GM21723 (cell line): ENCODE measurements at regions not wholly inside any gene's neighbourhood (a gene's known extent, or its start where the extent isn't known, plus 50 kb on each side); places are given as distances from the start of the nearest gene placed in this dataset.

Source experiments
- ATAC-seq: cut with Tn5 transposase; IDR thresholded peaks from one replicate; pipeline ENCODE4 v1.9.1; 2021; ENCODE audit warnings: mild to moderate bottlenecking, moderate library complexity; ENCODE audit not compliant: unreplicated experiment

DNA sequence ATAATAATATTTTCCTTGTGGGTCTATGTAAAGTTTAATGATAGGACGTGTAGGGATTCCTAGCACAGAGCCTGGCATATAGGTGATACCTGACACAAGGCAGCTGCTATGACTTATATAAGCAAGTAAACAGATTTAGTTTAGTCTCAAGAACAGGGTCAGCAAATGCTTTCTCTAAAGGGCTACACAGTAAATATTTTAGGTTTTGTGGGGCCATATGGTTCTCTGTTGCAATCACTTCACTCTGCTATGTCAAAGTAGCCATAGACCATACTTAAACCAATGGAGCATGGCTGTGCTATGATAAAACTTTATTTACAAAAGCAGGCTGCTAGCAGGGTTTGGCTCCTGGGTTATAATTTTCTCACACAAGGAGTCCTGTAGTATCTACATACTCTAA, 204.8 kb upstream of the KLF4 start:
- no peak for ATAC-seq

DNA sequence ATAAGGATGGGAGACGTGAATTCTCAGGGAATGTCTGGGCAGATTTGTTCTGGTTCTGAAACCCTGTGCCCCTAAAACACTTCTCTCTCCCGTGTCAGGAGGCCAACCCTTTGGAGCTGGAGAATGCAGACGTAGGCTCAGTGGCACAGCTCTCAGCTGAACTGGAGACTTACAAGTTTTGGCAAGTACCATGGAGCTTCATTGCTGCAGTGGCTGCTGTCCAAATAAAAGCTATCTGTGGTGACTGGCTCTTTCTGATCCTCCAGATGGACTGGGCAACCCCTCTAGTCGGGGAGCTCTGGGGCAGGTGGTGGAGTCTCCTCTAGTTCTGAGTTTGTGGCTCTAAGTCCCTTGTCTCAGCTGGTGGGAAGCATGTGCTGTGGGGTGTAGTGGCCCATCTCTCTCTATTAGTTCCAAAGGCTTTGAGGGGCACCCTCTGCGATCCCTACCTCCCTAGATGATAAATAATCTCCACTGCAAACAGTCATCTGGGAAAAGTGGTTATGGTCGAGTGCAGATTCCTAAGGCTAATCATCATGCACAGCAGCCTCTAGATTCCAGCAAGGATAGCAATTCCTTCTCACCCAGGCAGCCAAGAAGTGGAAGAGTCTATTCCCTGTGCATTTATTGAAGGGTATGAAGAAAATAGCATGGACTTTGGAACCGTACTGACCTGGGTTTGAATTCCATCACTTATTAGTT, 204.2 kb upstream of the KLF4 start:
- ATAC-seq = no peak

DNA sequence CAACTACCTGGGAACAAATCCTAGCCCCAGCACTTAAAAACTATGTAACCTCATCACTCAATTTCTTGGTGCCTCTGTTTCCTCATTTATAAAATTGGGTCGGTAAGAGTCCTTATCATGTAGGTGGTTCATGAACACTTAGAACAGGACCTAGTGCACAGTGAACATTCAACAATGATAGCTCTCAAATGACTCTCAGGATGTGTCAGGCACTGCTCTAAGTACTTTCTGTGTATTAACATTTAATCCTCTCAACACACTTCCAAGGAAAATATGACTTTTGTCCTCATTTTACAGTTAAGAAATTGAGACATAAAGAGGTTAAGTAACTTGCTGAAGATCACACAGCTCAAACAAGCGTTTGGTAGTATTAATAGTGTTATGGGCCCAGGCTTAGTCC, 202.1 kb upstream of the KLF4 start:
- ATAC-seq = no peak

DNA sequence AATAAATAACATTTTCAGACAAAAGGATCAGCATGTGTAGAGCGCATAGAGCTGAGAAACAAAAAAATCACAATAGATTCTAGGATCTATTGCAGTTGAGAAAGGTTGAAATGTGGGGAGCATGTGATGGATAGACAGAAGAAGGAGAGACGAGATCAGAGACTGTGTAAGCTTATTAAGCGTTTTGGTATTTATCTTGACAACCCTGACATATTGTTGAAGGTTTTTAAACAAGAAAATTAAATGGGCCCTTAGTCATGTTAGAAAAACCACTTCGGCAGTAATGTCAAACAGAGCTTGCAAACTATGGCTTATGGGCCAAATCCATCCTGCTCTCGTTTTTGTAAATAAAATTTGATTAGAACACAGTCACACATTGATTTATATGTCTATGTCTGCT, 200.5 kb upstream of the KLF4 start:
- ATAC-seq = no peak

DNA sequence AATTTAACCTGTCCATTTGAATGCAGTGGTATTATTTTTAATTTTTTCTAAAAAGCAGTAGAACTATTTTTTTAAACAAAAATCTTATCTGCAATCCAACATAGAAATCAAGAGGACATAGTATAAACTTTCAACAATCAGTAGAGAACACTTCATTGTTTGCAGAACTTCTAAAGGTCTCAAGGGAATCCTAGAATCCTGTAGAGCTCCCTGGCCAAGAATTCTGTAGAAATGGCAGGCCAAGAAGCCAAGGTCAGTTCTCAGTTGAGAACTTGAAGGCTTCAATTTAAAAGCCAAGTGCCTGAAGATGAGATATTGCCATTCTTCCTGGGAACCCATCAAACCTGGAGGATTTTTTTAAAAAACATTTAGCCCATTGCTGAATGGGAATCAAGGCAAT, 199.2 kb upstream of the KLF4 start:
- no peak for ATAC-seq

DNA sequence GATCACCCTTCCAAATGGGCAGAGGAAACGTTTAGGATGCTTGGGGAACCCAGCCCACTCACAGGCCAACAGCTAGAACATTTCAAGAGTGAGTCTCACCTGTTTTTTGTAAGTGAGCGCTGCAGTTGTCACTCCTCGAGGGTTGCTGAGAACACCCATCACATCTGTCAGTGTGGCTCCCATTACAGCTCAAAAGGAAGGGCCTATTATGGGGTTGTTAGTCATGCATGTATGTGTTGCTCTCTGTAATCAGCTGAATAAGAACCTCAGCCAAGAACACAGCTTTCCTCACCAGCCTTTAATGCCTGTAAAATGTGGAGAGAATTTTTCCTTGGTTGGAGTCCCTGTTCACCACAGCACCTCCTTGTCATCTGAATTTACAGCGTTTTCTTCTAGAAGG, 196.3 kb upstream of the KLF4 start:
- no peak for ATAC-seq

DNA sequence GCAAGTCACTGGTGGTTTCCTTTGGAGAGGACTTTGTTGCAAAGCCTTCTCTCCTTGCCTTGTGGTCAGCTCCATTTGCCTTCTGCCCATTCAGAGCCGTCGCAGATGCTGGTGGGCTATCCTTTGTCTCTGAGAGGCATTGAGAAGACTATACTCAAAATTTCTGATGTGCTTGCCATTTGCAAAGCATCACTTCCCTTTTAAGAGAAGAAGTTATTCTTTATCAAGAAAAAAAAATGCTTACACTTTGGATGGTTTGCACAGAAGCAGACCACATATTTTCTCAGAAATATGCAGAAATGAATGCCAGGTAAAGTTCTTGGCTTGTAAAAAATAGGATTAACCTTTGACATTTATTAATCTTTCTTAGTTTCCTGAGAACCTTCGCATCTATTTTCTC, 195.8 kb upstream of the KLF4 start:
- no peak for ATAC-seq

DNA sequence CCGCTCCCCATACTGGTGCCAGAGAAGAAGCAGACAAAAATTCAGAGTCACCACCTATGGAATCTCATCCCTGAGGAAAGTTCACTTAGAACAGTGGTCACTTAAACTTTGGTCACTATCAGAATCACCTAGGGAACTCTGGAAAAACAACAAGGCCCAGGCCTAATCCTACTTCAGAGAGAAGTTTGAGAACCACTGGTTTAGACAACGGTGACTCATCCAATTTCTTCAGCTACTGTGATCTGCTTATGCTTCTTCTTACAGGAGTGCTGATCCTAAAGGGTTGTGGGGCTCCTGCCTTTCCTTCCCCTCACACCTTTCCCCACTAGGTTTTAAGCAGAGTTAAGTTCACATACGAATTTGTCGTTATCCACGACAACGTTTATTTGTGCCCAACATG, 194.7 kb upstream of the KLF4 start:
- no peak for ATAC-seq

DNA sequence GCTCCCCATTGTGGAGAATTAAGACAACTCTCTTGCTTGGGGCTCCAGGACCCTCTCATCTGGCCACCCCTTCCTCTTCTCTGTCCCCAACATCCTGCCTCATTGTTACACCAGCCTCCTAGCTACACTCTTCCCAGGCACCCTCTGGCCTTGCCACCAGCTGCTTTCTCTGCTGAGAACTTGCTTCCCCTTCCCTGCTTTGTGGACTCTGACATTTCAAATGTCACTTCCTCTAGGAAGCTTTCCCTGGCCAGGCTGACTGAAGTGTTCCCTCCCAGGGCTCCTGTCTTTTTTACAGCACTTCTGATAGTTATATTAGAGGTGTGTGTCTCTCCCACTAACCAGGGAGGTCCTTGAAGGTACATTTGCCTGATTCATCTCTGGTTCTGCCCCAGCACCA, 194.0 kb upstream of the KLF4 start:
- no peak for ATAC-seq

DNA sequence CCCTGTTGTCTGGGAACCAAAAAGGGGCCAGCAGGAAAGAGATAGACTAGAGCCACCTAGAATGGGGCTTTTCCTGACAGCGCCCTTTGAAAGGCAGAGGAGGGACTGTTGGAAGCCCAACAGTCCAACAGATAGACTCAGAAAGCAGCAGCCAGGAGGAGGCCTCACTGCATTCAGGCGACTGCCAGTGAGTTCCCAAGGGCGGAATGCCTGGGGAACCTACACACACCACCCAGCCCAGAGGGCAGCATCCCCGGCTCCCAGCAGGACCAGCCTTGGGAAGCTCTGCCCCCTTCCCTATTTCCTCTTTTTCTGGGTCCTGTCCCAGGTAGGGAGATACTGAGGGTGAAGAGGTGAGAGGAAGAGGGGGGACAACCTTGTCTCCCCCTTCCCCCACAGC, 192.4 kb upstream of the KLF4 start:
- ATAC-seq = no peak

DNA sequence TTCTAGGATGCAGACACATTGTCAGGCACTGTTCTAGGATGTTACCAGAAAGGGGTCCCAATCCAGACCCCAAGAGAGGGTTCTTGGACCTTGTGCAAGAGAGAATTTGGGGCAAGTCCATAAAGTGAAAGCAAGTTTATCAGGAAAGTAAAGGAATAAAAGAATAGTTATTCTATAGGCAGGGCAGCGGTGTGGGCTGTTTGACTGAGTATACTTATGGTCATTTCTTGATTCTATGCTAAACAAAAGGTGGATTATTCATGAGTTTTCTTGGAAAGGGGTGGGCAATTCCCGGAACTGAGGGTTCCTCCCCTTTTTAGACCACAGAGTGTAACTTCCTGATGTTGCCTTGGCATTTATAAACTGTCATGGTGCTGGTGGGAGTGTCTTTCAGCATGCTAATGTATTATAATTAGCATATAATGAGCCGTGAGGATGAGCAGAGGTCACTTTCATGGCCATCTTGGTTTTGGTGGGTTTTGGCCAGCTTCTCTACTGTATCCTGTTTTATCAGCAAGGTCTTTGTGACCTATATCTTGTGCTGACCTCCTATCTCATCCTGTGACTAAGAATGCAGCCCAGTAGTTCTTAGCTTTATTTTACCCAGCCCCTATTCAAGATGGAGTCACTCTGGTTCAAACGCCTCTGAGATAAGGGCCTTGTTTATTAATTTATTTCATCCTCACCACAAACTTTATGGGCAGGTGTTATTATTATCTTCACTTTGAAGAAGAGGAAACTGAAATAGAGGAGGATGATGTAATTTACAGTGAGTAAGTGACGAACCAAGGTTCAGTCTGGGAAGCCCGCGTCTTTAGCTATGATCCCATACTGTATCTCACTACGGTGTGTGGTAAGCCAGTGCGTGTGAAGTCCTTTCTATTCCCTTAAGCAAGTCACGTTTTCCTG, 186.0 kb upstream of the KLF4 start:
- ATAC-seq = no peak

DNA sequence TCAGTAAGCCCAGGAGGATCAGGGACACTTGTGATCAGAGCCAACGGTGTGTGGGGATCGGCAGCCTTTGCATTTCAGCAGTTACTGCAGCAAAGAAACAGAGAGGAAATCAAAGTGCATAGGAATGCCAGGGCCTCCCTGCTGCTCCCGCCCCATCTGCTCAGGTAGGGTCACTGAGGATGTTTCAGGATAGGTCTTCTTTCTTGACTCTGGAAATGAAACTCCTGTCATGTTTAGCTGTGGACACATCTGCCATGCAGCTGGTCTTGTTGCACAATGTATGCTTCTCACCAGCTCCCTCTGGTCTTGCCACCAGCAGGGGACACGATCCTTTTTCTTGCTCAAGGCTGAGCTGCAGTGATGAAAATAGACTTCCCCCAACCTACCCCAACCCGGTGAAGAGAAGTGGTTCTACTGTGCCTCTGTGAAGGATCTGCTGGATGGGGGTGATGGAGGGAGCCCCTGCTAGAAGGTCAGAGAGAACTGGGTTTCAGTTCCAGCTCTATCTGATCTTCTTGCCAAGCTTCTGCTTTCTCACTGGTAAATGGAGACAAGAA, 185.2 kb upstream of the KLF4 start:
- no peak for ATAC-seq

DNA sequence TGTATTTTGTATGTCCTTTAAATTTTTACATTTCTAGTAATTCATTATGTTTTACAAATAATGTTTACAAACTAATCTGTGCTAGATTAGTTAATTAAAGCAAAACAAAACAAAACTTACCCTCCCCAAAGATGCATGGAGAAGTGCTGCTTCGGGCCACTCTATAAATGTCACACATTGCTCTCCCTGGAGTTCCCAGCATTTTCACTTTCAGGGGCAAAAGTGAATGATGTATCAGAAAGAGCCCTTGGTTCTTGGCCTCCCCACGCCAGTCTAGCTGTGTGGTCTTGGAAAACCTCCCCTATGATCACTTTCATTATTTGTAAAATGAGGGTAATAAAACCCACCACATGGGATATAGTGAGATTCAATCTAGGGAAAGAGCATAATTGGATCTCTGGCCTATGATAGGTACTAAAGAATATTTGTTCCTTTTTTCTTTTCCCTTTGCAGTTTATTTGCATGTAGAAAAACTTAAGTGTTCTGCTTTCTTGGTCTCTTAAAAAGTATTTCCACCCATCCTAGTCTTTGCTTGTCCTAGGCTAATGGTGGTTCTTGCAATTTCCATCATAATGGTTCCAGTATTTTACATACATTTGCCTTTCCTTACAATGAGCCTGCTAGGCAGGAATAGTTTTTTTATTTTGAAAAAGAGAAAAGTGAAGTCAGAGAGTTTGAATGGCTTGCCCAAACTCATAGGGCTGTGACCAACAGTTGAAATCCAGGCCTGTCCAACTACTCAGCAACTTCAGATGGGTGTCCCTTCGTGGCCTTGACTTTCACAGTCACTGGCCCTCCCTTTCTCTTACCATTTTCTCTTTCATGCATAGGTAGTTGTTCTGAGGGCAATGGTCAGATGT, 184.5 kb upstream of the KLF4 start:
- ATAC-seq = no peak

DNA sequence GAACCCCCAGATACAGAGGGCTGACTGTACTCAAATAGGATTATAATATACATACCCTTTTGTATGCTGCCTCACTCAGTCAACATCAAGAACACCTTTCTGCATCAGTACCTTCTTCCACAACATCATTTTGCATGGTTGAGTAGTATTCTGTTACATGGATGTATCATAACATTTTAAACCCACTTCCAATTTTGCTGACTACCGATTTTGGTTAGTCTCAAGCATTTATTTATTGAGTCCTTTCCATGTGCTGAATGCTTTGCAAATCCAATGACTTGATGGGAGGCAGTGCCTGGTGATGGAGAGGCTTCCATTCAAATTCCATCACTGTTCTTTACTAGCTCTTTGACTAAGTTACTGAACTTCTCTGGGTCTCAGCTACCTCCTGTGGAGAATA, 182.0 kb upstream of the KLF4 start:
- no peak for ATAC-seq

DNA sequence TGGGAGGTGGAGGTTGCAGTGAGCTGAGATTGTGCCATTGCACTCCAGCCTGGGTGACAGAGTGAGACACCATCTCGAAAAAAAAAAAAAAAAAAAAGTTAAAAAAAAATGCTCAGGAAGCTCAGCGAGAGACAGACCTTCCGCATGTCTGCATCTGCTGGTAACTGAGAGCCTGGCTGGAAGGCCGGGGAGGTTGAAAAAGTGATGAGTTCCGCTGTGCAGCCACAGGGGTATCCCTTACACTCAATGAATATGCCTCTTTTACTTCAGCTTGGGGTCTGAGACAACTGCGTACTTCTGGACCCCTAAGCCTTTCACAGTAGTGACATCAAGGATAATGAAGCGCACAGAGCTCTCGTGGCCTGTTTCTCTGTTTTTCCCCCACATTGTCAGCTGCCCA, 179.9 kb upstream of the KLF4 start:
- ATAC-seq = no peak

DNA sequence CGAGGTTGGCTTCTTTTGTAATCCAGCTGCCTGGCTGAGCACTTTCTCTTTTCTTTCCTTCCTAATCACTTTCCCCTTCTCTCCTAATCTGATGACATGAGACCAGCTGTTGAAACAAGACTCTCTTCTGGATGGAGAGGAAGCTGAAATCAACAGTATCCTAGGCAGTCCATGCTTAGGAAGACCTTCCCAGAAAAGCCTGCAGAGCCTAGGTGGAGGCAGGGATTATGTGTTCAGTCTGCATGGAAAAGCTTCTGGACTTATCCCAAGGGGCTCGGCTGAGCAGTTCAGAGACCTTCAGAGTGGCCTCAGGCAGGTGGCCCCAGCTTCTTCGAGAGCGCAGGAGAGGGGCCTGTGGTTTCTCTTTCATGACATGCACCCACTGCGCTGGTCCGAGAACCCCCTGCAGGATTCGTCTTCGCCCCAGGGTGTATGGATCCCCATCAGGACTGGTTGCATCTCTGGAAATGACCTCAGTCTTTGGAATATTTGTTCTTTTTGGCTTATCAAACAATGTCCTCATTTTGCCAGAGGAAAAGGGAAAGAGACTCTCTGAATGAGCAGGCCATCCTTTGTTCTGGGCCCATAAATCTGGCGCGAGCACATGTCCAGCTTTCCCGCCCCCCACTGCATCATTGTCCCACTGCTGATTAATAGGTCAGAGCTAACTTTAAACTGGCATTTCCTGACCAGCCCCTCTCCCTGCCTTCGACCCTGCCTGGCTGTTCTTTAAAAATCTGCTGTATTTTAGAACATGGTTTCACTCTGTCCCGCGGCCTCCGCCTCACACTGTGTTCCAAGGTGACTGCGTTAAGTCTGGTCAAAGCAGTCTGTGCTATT, 177.9 kb upstream of the KLF4 start:
- ATAC-seq = no peak

DNA sequence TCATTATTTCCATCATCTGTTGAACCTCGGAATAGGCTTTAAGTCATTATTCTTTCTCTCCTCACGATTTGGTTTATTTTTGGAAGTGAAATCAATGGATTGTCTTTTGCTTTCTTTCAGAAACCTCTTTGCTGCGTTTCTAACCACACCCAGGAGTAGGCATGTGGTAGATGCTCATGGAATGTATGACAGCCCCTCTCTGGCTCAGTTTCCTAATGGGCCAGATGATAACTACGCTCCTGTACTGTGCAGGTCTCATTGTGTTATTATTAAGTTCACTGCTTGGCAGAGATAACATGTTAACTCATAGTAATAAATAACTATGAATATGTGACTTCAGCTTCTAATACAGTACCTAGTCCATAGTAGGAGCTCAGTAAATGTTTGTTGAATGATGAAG, 175.5 kb upstream of the KLF4 start:
- ATAC-seq = no peak

DNA sequence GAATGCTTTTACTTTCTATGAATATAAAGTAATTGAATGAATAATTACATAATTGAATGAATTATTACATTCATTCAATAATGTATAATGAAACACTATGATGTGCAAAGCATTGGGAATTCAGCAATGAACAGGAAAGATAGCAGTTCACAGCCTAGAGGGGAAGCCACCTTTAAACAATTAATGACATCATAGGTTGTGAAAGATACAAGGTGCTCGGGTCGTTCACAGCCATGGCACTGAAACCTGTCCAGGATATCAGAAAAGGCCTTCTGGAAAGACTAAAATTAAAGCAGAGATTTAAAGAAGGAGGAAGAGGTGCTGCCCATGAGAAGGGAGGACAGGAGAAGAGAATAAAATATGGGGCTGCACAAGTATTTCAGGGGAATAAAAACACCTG, 171.4 kb upstream of the KLF4 start:
- no peak for ATAC-seq

DNA sequence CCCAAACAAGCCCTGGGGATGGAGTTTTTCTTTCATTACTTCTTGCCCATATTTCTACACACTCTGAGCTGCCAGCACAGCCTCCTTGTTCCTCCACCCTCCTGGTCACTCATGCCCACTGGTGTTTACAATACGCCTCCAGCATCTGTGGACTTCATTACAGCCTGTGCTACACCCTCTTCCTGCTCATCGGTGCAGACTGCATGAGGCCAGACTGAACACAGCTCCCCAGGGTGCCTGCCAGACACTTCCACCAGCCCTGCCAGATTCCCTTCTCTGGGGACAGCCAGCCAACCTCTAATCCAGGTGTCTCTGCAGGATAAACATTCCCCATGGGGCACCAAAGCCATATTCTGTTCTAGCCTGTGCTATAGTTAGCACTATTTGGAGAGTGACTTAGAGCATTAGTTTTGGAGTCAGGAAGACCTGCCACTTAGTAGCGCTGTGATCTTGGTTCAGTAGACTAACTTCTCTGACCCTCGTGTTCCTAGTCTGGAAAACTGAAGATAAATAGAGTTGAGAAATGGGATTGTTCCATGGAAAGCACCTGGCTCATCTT, 163.8 kb upstream of the KLF4 start:
- no peak for ATAC-seq

DNA sequence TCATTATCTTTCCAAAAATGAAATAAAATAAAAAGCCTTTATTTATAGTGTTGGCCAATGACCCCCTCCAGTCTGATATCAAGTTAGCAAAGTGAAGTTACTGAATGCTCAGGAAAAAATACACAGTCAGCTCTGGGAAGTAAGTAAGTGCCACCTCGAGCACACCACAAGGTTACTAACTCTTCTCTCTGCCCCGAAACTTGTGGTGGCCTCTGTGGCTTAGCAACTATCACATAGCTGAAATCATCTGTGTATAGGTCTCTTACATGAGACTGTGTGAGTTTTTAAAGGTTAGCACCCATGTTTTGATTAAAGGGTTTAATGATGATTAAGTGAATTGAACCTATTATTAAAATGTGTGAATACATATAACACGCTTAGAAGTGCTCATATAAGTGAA, 161.4 kb upstream of the KLF4 start:
- no peak for ATAC-seq
